ENCODE measurements at regions not wholly inside any gene's neighbourhood (a gene's known extent, or its start where the extent isn't known, plus 50 kb on each side); places are given as distances from the start of the nearest gene placed in this dataset.

GRCh38 chr2:4047961-4048891, 344.9 kb downstream of the DCDC2C start:
- Mint-ChIP-seq H3K27ac (no peak overlapping the region), H3K27me3 (no peaks in the 10 kb centered on the region), H3K4me3 (no peak overlapping the region), H3K4me1 (ENCODE audit: low read depth) (peaks cover 9% of the 10 kb centered on the region), H3K36me3 (ENCODE audit: low read depth) (no peaks in the 10 kb centered on the region), H3K9me3 (peaks cover 4% of the 10 kb centered on the region)

GRCh38 chr2:4049463-4049862, 346.1 kb downstream of the DCDC2C start:
- Mint-ChIP-seq H3K9me3 (no peaks in the 10 kb centered on the region), H3K27me3 (no peaks in the 10 kb centered on the region), H3K4me1 (ENCODE audit: low read depth) (peaks cover 9% of the 10 kb centered on the region), H3K4me3 (no peak overlapping the region), H3K36me3 (ENCODE audit: low read depth) (no peaks in the 10 kb centered on the region), H3K27ac (no peak overlapping the region)

- Mint-ChIP-seq H3K27me3 (no peaks in the 10 kb centered on the region), H3K4me1 (ENCODE audit: low read depth) (peaks cover 1% of the 10 kb centered on the region), H3K4me3 (no peak overlapping the region), H3K36me3 (ENCODE audit: low read depth) (no peaks in the 10 kb centered on the region), H3K9me3 (no peaks in the 10 kb centered on the region), H3K27ac (no peak overlapping the region)
These were observed 350.6 kb downstream of the DCDC2C start for GRCh38 chr2:4053769-4054493.

- no peaks in the 10 kb centered on the region for H3K36me3 Mint-ChIP-seq (ENCODE audit: low read depth)
- H3K27me3 Mint-ChIP-seq, result no peaks in the 10 kb centered on the region
- H3K27ac Mint-ChIP-seq, result no peak overlapping the region
- no peak overlapping the region for H3K4me3 Mint-ChIP-seq
- no peaks in the 10 kb centered on the region for H3K9me3 Mint-ChIP-seq
- no peaks in the 10 kb centered on the region for H3K4me1 Mint-ChIP-seq (ENCODE audit: low read depth)
These were observed 362.8 kb downstream of the DCDC2C start for GRCh38 chr2:4066217-4066616.

GRCh38 chr2:4073026-4073569, 369.7 kb downstream of the DCDC2C start:
- no peaks in the 10 kb centered on the region for H3K27me3 Mint-ChIP-seq
- H3K36me3 Mint-ChIP-seq (ENCODE audit: low read depth), result no peaks in the 10 kb centered on the region
- no peak overlapping the region for H3K4me3 Mint-ChIP-seq
- H3K4me1 Mint-ChIP-seq (ENCODE audit: low read depth), result no peaks in the 10 kb centered on the region
- H3K27ac Mint-ChIP-seq, result no peak overlapping the region
- H3K9me3 Mint-ChIP-seq, result no peaks in the 10 kb centered on the region

GRCh38 chr2:4077017-4077416, 373.6 kb downstream of the DCDC2C start:
- Mint-ChIP-seq H3K4me3 (no peak overlapping the region), H3K27me3 (no peaks in the 10 kb centered on the region), H3K9me3 (no peaks in the 10 kb centered on the region), H3K27ac (no peak overlapping the region), H3K36me3 (ENCODE audit: low read depth) (no peaks in the 10 kb centered on the region), H3K4me1 (ENCODE audit: low read depth) (no peaks in the 10 kb centered on the region)

GRCh38 chr2:4085186-4085585, 381.8 kb downstream of the DCDC2C start:
- no peak overlapping the region for H3K4me3 Mint-ChIP-seq
- no peak overlapping the region for H3K27ac Mint-ChIP-seq
- H3K27me3 Mint-ChIP-seq, result no peaks in the 10 kb centered on the region
- H3K4me1 Mint-ChIP-seq (ENCODE audit: low read depth), result no peaks in the 10 kb centered on the region
- H3K9me3 Mint-ChIP-seq, result peaks cover 17% of the 10 kb centered on the region
- no peaks in the 10 kb centered on the region for H3K36me3 Mint-ChIP-seq (ENCODE audit: low read depth)

GRCh38 chr2:4090668-4091630, 387.6 kb downstream of the DCDC2C start:
- no peaks in the 10 kb centered on the region for H3K27me3 Mint-ChIP-seq
- peaks cover 15% of the 10 kb centered on the region for H3K9me3 Mint-ChIP-seq
- no peak overlapping the region for H3K4me3 Mint-ChIP-seq
- no peaks in the 10 kb centered on the region for H3K4me1 Mint-ChIP-seq (ENCODE audit: low read depth)
- H3K27ac Mint-ChIP-seq, result no peak overlapping the region
- no peaks in the 10 kb centered on the region for H3K36me3 Mint-ChIP-seq (ENCODE audit: low read depth)

GRCh38 chr2:4091869-4092268, 388.5 kb downstream of the DCDC2C start:
- no peaks in the 10 kb centered on the region for H3K27me3 Mint-ChIP-seq

GRCh38 chr2:4094743-4095142, 391.4 kb downstream of the DCDC2C start:
- Mint-ChIP-seq H3K4me3 (no peak overlapping the region), H3K27me3 (no peaks in the 10 kb centered on the region), H3K36me3 (ENCODE audit: low read depth) (no peaks in the 10 kb centered on the region), H3K4me1 (ENCODE audit: low read depth) (no peaks in the 10 kb centered on the region), H3K9me3 (peaks cover 10% of the 10 kb centered on the region), H3K27ac (no peak overlapping the region)

More at GRCh38 chr2:4091869-4092268, 388.5 kb downstream of the DCDC2C start:
- H3K4me3 Mint-ChIP-seq, result no peak overlapping the region
- H3K9me3 Mint-ChIP-seq, result peaks cover 15% of the 10 kb centered on the region
- H3K27ac Mint-ChIP-seq, result no peak overlapping the region
- no peaks in the 10 kb centered on the region for H3K36me3 Mint-ChIP-seq (ENCODE audit: low read depth)
- no peaks in the 10 kb centered on the region for H3K4me1 Mint-ChIP-seq (ENCODE audit: low read depth)

- no peaks in the 10 kb centered on the region for H3K27me3 Mint-ChIP-seq
- no peaks in the 10 kb centered on the region for H3K36me3 Mint-ChIP-seq (ENCODE audit: low read depth)
- H3K27ac Mint-ChIP-seq, result no peak overlapping the region
- no peak overlapping the region for H3K4me3 Mint-ChIP-seq
- H3K9me3 Mint-ChIP-seq, result peaks cover 5% of the 10 kb centered on the region
- H3K4me1 Mint-ChIP-seq (ENCODE audit: low read depth), result no peaks in the 10 kb centered on the region
These were observed 393.8 kb downstream of the DCDC2C start for GRCh38 chr2:4096978-4097766.

GRCh38 chr2:4098137-4098536, 394.8 kb downstream of the DCDC2C start:
- H3K27ac Mint-ChIP-seq, result no peak overlapping the region
- peaks cover 5% of the 10 kb centered on the region for H3K9me3 Mint-ChIP-seq
- no peaks in the 10 kb centered on the region for H3K27me3 Mint-ChIP-seq
- no peaks in the 10 kb centered on the region for H3K4me1 Mint-ChIP-seq (ENCODE audit: low read depth)
- H3K36me3 Mint-ChIP-seq (ENCODE audit: low read depth), result no peaks in the 10 kb centered on the region
- H3K4me3 Mint-ChIP-seq, result no peak overlapping the region

GRCh38 chr2:4101936-4102335, 398.6 kb downstream of the DCDC2C start:
- Mint-ChIP-seq H3K36me3 (ENCODE audit: low read depth) (no peaks in the 10 kb centered on the region), H3K4me1 (ENCODE audit: low read depth) (no peaks in the 10 kb centered on the region), H3K27me3 (no peaks in the 10 kb centered on the region), H3K4me3 (no peak overlapping the region), H3K27ac (no peak overlapping the region), H3K9me3 (no peaks in the 10 kb centered on the region)

GRCh38 chr2:4107179-4107578, 403.8 kb downstream of the DCDC2C start:
- no peaks in the 10 kb centered on the region for H3K4me1 Mint-ChIP-seq (ENCODE audit: low read depth)
- no peaks in the 10 kb centered on the region for H3K9me3 Mint-ChIP-seq
- no peak overlapping the region for H3K4me3 Mint-ChIP-seq
- no peaks in the 10 kb centered on the region for H3K27me3 Mint-ChIP-seq
- H3K27ac Mint-ChIP-seq, result no peak overlapping the region
- no peaks in the 10 kb centered on the region for H3K36me3 Mint-ChIP-seq (ENCODE audit: low read depth)

Data from stimulated activated naive CD8-positive, alpha-beta T cell treated with anti-CD3 and anti-CD28 coated beads, Interleukin-15, Interleukin-2, amounts not matched to agents 100 ng/mL and 50 ng/mL, for 24 hours (primary cell).